Lower leg skin (tissue), 3 donors: ENCODE measurements at regions not wholly inside any gene's neighbourhood (a gene's known extent, or its start where the extent isn't known, plus 50 kb on each side); places are given as distances from the start of the nearest gene placed in this dataset.

ENCODE experiments used
- POLR2A ChIP-seq, 2 donors: fragments of 450-650 bp; IDR thresholded peaks; one replicate each; pipeline ENCODE4 v1.6.1; 2016 to 2017; ENCODE audit warnings: antibody characterized with exemption in 2 of 2, mild to moderate bottlenecking in 1 of 2, moderate library complexity in 1 of 2
- TF ChIP-seq, protein P1 (sequence below), 3 donors: fragments of 450-650 bp; IDR thresholded peaks; one replicate each; pipeline ENCODE4 v1.5.1; 2016; ENCODE audit warnings: antibody characterized with exemption in 3 of 3, mild to moderate bottlenecking in 3 of 3, moderate library complexity in 2 of 3

DNA sequence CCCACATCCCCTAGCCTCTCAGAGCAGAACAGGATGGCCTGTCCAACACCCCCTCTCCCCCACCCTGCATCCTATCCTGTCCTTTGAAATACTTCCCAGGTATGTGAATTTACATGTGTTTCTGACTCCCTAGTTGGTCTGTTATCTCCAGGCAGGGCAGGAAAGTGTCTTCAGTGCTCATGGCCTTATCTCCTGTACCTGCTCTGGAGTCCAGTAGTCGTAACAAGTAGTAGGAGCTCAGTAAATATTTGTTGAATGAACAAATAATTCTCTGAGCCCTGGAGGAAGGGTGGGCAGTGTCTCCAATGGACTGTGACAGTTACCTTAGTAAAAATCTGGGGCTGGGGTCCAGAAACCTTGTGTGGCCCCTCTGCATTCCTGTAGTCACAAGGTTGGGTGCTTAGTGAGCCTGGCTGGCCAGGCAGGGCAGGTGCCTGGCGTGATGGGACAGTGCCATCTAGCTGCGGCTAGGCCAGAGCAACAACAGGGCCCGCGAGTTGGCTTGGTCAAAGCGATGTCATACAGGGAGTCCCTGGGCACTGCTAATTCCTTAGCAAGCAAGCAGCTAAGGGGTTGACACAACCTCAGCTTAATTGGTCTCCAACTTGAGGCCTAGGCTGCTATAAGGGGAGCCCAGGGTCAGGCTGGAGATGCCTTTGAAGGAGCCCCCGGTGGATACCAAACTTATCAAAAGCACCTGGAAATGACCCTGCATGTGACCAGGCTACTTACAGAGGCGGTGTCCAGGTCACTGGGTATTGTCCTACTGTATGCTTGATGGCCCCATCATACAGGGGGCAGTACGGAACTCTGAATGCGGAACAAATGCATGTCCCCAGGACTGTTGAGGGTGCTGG lies 89.0 kb upstream of the PPM1J start:
- TF ChIP-seq, protein P1, sequence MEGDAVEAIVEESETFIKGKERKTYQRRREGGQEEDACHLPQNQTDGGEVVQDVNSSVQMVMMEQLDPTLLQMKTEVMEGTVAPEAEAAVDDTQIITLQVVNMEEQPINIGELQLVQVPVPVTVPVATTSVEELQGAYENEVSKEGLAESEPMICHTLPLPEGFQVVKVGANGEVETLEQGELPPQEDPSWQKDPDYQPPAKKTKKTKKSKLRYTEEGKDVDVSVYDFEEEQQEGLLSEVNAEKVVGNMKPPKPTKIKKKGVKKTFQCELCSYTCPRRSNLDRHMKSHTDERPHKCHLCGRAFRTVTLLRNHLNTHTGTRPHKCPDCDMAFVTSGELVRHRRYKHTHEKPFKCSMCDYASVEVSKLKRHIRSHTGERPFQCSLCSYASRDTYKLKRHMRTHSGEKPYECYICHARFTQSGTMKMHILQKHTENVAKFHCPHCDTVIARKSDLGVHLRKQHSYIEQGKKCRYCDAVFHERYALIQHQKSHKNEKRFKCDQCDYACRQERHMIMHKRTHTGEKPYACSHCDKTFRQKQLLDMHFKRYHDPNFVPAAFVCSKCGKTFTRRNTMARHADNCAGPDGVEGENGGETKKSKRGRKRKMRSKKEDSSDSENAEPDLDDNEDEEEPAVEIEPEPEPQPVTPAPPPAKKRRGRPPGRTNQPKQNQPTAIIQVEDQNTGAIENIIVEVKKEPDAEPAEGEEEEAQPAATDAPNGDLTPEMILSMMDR (IDR thresholded peaks at IDR 0.05): no peak
- TF ChIP-seq POLR2A (IDR thresholded peaks at IDR 0.05): no peak
